Muscle layer of duodenum (tissue), 2 donors: ENCODE measurements at regions not wholly inside any gene's neighbourhood (a gene's known extent, or its start where the extent isn't known, plus 50 kb on each side); places are given as distances from the start of the nearest gene placed in this dataset.

Source experiments
- H3K27ac ChIP-seq: one replicate; pipeline ENCODE4 v1.7.0; 2013; ENCODE audit warnings: mild to moderate bottlenecking, low read length
- H3K27me3 ChIP-seq: one replicate; pipeline ENCODE4 v1.7.0; 2013; ENCODE audit warnings: low read depth, mild to moderate bottlenecking, control low read depth, low read length
- H3K36me3 ChIP-seq, 2 donors: one replicate each; pipeline ENCODE4 v1.7.0; 2013; ENCODE audit warnings: low read length in 2 of 2, control low read depth in 1 of 2, mild to moderate bottlenecking in 1 of 2; ENCODE audit not compliant: insufficient read depth in 2 of 2, control insufficient read depth in 1 of 2
- H3K4me1 ChIP-seq, 2 donors: one replicate each; pipeline ENCODE4 v1.7.0; 2013; ENCODE audit warnings: low read length in 2 of 2, mild to moderate bottlenecking in 2 of 2, control low read depth in 1 of 2, moderate library complexity in 1 of 2; ENCODE audit not compliant: insufficient read depth in 2 of 2, control insufficient read depth in 1 of 2
- H3K4me3 ChIP-seq, 2 donors: one replicate each; pipeline ENCODE4 v1.7.0; 2013; ENCODE audit warnings: low read length in 2 of 2, low read depth in 1 of 2, mild to moderate bottlenecking in 1 of 2
- H3K9me3 ChIP-seq, 2 donors: one replicate each; pipeline ENCODE4 v1.7.0; 2013; ENCODE audit warnings: low read length in 2 of 2, control low read depth in 1 of 2, mild to moderate bottlenecking in 1 of 2; ENCODE audit not compliant: control insufficient read depth in 1 of 2
- donor health status: healthy.

GRCh38 chrY:20997355-20997754 lies 241.4 kb downstream of the RPS4Y2 start:
- Histone ChIP-seq H3K4me1 (no peaks in the 10 kb centered on the region), H3K27ac (no peak overlapping the region), H3K27me3 (no peaks in the 10 kb centered on the region), H3K9me3 (no peaks in the 10 kb centered on the region), H3K4me3 (no peak overlapping the region), H3K36me3 (no peaks in the 10 kb centered on the region)

GRCh38 chrY:20998016-20998415 lies 242.1 kb downstream of the RPS4Y2 start:
- no peak overlapping the region for H3K27ac ChIP-seq
- H3K4me1 ChIP-seq, result no peaks in the 10 kb centered on the region

GRCh38 chrY:20998483-20998882 lies 242.6 kb downstream of the RPS4Y2 start:
- H3K27me3 ChIP-seq, result no peaks in the 10 kb centered on the region
- no peaks in the 10 kb centered on the region for H3K9me3 ChIP-seq
- no peaks in the 10 kb centered on the region for H3K36me3 ChIP-seq
- H3K27ac ChIP-seq, result no peak overlapping the region
- no peaks in the 10 kb centered on the region for H3K4me1 ChIP-seq
- no peak overlapping the region for H3K4me3 ChIP-seq

More at GRCh38 chrY:20998016-20998415, 242.1 kb downstream of the RPS4Y2 start:
- no peaks in the 10 kb centered on the region for H3K9me3 ChIP-seq
- H3K4me3 ChIP-seq, result no peak overlapping the region
- no peaks in the 10 kb centered on the region for H3K36me3 ChIP-seq
- no peaks in the 10 kb centered on the region for H3K27me3 ChIP-seq

GRCh38 chrY:21001102-21001501 lies 245.2 kb downstream of the RPS4Y2 start:
- H3K4me3 ChIP-seq, result no peak overlapping the region
- no peaks in the 10 kb centered on the region for H3K4me1 ChIP-seq
- H3K27me3 ChIP-seq, result no peaks in the 10 kb centered on the region
- no peaks in the 10 kb centered on the region for H3K9me3 ChIP-seq
- no peak overlapping the region for H3K27ac ChIP-seq
- H3K36me3 ChIP-seq, result no peaks in the 10 kb centered on the region

- H3K27me3 ChIP-seq, result no peaks in the 10 kb centered on the region
- H3K27ac ChIP-seq, result no peak overlapping the region
- H3K9me3 ChIP-seq, result no peaks in the 10 kb centered on the region
- no peaks in the 10 kb centered on the region for H3K4me1 ChIP-seq
- no peaks in the 10 kb centered on the region for H3K36me3 ChIP-seq
- H3K4me3 ChIP-seq, result no peak overlapping the region
These were observed 247.2 kb downstream of the RPS4Y2 start for GRCh38 chrY:21003059-21003458.

GRCh38 chrY:21005531-21005930 lies 249.6 kb downstream of the RPS4Y2 start:
- Histone ChIP-seq H3K9me3 (no peaks in the 10 kb centered on the region), H3K4me3 (no peak overlapping the region), H3K36me3 (no peaks in the 10 kb centered on the region), H3K4me1 (no peaks in the 10 kb centered on the region), H3K27ac (no peak overlapping the region), H3K27me3 (no peaks in the 10 kb centered on the region)

- H3K4me3 ChIP-seq, result no peak overlapping the region
- no peaks in the 10 kb centered on the region for H3K9me3 ChIP-seq
- H3K36me3 ChIP-seq, result no peaks in the 10 kb centered on the region
- no peak overlapping the region for H3K27ac ChIP-seq
- no peaks in the 10 kb centered on the region for H3K27me3 ChIP-seq
- no peaks in the 10 kb centered on the region for H3K4me1 ChIP-seq
These were observed 265.9 kb downstream of the RPS4Y2 start for GRCh38 chrY:21021811-21022210.

GRCh38 chrY:21022326-21023044 lies 266.6 kb downstream of the RPS4Y2 start:
- Histone ChIP-seq H3K27ac (no peak overlapping the region), H3K27me3 (no peaks in the 10 kb centered on the region), H3K4me1 (no peaks in the 10 kb centered on the region), H3K36me3 (no peaks in the 10 kb centered on the region), H3K4me3 (no peak overlapping the region), H3K9me3 (no peaks in the 10 kb centered on the region)

GRCh38 chrY:21023906-21024305 lies 268.0 kb downstream of the RPS4Y2 start:
- no peaks in the 10 kb centered on the region for H3K36me3 ChIP-seq
- no peaks in the 10 kb centered on the region for H3K4me1 ChIP-seq
- H3K27me3 ChIP-seq, result no peaks in the 10 kb centered on the region
- no peaks in the 10 kb centered on the region for H3K9me3 ChIP-seq
- H3K27ac ChIP-seq, result no peak overlapping the region
- H3K4me3 ChIP-seq, result no peak overlapping the region

GRCh38 chrY:21028506-21028905 lies 272.6 kb downstream of the RPS4Y2 start:
- Histone ChIP-seq H3K27ac (no peak overlapping the region), H3K4me3 (no peak overlapping the region), H3K4me1 (no peaks in the 10 kb centered on the region), H3K27me3 (no peaks in the 10 kb centered on the region), H3K36me3 (no peaks in the 10 kb centered on the region), H3K9me3 (no peaks in the 10 kb centered on the region)

GRCh38 chrY:21033363-21033762 lies 277.5 kb downstream of the RPS4Y2 start:
- Histone ChIP-seq H3K27me3 (no peaks in the 10 kb centered on the region), H3K4me1 (no peaks in the 10 kb centered on the region), H3K27ac (no peak overlapping the region), H3K4me3 (no peak overlapping the region), H3K9me3 (no peaks in the 10 kb centered on the region), H3K36me3 (no peaks in the 10 kb centered on the region)
